ENCODE measurements at regions not wholly inside any gene's neighbourhood (a gene's known extent, or its start where the extent isn't known, plus 50 kb on each side); places are given as distances from the start of the nearest gene placed in this dataset.
"Not testable (repeated sequence)": the region's sequence is repeated elsewhere in the genome, so short reads cannot be mapped to it uniquely, and the experiment has no call there.

GRCh38 chr17:63185420-63185819 lies 219.4 kb downstream of the TANC2 start:
- DNase-seq: peak; percentile 71

- peak; percentile 34 for DNase-seq
Measured at GRCh38 chr17:63189082-63189481, 223.0 kb downstream of the TANC2 start.

DNA sequence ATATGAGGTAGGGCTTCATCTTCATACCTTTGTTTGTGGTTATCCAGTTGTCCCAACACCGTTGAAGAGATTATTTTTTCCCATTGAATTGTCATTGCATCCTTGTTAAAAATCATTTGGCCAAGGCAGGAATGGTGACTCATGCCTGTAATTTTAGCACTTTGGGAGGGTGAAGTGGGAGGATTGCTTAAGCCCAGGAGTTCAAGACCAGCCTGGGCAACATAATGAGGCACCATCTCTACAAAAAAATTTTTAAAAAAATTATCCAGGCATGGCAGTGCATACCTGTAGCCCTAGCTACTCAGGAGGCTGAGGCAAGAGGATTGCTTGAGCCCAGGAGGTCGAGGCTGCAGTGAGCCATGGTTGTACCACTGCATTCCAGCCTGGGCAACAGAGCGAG lies 223.9 kb downstream of the TANC2 start:
- DNase-seq: peak; percentile 4

- no peak for DNase-seq
Measured at GRCh38 chr17:63190821-63191370, 224.9 kb downstream of the TANC2 start.

GRCh38 chr17:63191610-63192009 lies 225.6 kb downstream of the TANC2 start:
- no peak for DNase-seq

- DNase-seq: no peak
Measured at GRCh38 chr17:63193827-63194226, 227.8 kb downstream of the TANC2 start.

- DNase-seq: no peak
Measured at GRCh38 chr17:63196772-63197335, 230.8 kb downstream of the TANC2 start.

- DNase-seq: no peak
Measured at GRCh38 chr17:63203652-63204051, 237.6 kb downstream of the TANC2 start.

DNA sequence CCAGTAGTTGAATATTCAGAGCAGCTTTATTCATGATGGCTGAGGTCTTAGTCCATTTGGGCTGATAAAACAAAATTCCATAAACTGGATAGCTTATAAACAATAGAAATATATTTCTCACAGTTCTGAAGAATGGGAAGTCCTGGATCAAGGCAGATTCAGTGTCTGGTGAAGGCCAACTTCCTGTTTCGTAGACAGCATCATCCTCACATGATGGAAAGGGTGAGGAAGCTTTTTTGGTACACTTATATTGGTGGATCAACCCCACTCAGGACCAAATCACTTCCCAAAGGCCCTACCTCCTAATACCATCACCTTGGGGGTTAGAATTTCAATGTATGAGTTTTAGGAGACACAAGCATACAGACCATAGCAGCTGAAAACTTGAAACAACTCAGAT lies 224.2 kb downstream of the CYB561 start:
- DNase-seq: no peak

DNA sequence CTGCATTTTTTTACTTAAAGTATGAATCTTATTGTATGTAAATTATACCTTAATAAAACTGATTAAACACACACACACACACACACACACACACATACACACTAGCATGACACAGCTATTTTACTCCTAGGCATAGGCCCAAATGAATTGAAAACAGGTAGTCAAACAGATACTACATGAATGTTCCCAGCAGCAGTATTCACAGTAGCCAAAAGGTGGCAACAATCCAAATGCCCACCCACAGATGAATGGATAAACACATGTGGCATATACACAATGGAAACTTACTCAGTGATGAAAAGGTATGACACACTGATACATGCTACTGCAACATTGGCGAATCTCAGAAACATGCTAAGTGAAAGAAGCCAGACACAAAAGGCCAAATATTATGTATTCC lies 223.5 kb downstream of the CYB561 start:
- DNase-seq: no peak

- DNase-seq: no peak
Measured at GRCh38 chr17:63223212-63223911, 222.7 kb downstream of the CYB561 start.

GRCh38 chr17:63224644-63225043 lies 221.5 kb downstream of the CYB561 start:
- DNase-seq: no peak

DNA sequence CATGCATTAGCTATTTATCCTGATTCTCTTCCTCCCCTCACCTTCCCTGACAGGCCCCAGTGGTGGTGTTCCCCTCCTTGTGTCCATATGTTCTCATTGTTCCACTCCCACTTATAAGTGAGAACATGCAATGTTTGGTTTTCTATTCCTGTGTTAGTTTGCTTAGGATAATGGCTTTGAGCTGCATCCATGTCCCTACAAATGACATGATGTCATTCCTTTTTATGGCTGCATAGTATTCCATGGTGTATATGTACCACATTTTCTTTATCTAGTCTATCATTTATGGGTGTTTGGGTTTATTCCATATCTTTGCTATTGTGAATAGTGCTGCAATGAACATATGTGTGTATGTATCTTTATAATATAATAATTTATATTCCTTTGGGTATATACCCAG lies 219.4 kb downstream of the CYB561 start:
- not testable (repeated sequence) for DNase-seq

DNA sequence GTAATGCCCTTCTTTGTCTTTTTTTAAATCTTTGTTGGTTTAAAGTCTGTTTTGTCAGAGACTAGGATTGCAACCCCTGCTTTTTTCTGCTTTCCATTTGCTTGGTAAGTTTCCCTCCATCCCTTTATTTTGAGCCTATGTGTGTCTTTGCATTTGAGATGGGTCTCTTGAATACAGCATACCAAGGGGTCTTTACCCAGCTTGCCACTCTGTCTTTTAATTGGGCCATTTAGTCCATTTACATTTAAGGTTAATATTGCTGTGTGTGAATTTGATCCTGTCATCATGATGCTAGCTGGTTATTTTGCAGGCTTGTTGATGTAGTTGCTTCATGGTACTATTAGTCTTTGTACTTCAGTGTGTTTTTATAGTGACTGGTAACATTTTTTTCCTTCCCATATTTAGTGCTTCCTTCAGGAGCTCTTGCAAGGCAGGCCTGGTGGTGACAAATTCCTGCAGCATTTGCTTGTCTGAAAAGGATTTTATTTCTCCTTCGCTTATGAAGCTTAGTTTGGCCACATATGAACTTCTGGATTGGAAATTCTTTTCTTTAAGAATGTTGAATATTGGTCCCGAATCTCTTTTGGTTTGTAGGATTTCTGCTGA lies 215.0 kb downstream of the CYB561 start:
- peak; percentile 35 for DNase-seq

DNA sequence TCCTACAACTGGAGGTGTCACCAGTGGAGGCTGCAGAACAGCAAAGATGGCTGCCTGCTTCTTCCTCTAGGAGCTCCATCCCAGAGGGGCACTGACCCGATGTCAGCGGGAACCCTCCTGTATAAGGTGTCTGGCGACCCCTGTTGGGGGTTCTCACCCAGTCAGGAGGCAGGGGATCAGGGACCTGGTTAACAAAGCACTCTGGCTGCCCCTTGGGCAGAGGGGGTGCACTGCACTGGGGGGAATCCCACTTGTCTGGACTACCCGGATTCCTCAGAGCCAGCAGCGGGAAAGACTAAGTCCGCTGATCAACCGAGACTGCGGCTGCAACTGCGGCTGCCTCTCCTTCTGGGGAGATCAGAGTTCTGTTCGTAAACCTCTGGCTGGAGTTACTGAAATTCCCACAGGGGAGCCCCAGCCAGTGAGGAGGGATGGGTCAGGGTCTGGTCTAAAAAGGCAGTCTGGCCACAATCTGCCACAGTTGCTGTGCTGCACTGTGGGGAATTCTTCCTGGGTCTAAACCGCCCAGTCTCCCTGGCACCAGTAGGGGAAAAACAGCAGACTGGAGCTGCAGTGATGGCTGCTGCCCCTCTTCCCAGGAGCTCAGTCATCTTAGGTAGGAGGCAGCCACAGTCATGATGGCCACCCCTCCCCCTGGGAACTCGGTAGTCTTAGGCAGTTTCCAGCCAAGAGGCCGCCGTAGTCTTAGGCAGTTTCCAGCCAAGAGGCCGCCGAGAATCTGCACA lies 213.4 kb downstream of the CYB561 start:
- no peak for DNase-seq

- no peak for DNase-seq
Measured at GRCh38 chr17:63240106-63240505, 206.0 kb downstream of the CYB561 start.

DNA sequence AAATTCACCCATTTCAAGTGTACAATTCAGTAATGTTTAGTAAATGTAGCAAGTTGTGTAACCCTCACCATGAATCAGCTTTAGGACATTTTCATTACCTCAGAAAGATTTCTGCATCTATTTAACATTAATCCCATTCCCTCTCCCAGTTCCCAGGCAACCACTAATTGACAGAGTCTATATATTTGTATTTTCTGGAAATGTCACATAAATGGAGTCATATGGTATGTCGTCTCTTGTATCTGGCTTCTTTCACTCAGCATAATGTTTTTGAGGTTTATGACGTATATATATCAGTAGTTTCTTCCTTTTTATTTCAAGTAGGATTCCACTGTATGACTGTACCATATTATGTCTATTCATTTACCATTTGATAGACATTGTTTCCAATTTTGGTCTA lies 199.8 kb downstream of the CYB561 start:
- peak; percentile 75 for DNase-seq

DNA sequence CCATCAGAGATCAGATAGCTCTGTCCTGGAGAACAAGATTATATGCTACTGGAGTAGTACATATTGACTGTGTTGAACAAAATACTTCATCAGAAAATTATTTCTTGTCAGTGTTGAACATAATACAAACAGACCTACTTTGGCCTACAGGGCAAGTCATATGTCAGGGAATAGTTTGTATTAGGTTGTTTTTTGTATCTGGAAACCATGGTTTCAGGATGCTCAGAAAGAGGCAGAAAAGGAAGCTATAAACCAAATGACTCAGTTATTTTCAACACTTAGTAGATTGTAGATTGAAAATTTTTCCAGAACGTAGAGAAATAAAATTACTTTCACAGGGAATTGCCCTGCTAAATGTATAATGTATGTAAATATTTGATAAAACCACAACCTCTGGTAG lies 198.4 kb downstream of the CYB561 start:
- DNase-seq: no peak

DNA sequence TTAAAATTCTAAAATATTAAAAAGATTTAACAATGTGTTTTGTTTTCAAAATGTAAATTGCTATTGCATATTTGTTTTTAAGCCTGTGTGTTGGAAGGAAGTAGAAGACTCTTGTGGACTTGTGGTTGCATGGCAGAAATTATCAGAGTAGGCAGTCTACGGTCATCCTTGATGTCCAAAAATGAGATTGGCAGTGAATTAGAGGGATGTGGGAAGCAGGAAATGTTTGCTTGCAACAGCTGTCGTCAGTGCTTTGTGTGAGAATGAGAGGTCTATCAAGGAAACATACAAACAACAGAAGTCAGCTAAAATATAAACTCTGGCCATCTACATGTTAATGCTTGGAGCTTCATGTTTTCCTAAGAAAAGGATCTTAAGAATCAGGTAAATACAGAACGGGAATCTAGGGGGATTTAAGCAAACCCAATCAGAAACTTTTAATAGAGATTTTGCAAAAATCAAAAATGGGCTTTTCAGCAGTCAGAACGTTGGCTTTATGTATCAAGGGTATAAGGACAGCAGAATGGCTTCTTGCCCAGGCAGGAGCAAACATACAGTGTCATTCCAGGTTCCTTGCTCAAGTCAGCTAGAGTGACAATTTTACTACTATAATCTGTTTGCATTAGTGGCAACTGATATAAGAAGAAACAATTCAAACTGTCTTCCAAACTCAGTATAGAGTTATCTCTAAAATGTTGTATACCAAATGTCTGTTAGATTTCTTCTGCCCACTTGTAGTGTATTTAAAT lies 196.7 kb downstream of the CYB561 start:
- DNase-seq: no peak

DNA sequence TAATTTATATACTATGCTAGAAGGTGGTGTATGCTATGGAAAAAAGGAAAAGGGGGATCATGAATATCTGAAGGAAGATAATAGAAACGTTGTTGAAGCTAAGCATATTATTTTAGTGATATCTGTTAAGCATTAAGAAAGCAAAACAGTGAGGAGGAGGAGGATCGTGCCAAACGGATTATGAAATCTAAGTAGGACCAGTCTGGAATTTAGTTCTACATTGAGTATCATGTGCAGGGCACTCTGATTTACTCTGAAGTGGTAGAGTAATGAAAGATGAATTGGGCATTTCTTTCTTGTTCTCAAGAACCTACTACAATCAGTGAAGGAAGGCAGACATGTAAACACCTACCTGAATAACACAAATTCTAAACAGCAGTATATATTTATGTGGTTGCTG lies 195.3 kb downstream of the CYB561 start:
- peak; percentile 29 for DNase-seq

DNA sequence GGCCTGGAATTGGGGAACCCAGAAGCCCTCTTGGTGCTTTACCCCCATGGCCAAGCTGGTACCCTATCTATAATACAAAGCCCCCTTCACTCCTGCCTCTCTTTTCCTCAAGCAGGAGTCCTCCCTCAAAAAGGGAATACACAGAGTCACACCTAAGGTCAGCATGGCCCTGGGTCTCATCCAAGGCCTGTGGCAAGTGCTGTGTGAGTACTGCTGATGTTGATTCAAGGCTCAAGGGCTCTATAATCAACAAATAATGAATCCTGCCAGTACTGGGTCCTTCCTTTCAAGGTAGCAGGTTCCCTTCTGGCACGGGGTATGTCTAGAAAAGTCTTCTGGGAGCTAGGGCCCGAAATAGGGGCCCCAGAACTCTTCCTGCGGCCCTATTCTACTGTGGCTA lies 187.3 kb downstream of the CYB561 start:
- DNase-seq: no peak

- no peak for DNase-seq
Measured at GRCh38 chr17:63262751-63263476, 183.2 kb downstream of the CYB561 start.
